NB4 (cell line): ENCODE measurements at regions not wholly inside any gene's neighbourhood (a gene's known extent, or its start where the extent isn't known, plus 50 kb on each side); places are given as distances from the start of the nearest gene placed in this dataset.

Source experiments
- CTCF ChIP-seq: IDR thresholded peaks from one replicate; pipeline ENCODE4 v1.5.1; 2012; ENCODE audit warnings: low read depth, low read length
- POLR2A ChIP-seq: IDR thresholded peaks from 2 replicates; pipeline ENCODE4 v1.6.1; 2011; ENCODE audit warnings: mild to moderate bottlenecking; ENCODE audit not compliant: insufficient read length; ENCODE audit errors: extremely low read depth
- TF ChIP-seq, protein P1 (sequence below): IDR thresholded peaks from 2 replicates; pipeline ENCODE4 v1.6.1; 2011; ENCODE audit warnings: low read depth, low read length

DNA sequence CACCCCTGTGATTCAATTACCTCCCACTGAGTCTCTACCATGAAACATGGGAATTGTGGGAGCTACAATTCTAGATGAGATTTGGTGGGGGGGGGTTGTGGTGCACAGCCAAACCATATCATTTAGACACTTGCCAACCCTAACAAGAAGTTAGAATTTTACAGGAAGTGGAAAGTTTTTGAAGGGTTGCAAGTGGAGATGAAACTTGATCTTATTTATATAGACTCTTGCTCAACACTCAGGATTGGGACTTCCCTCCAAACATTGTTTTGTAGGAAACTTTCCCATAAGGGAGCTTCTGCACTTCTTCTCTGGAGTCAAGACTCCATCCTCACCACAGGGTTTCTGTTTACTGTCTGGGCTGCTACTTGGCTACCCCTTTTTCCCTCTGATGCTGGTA, 266.7 kb upstream of the CDH11 start:
- TF ChIP-seq CTCF (no peak), POLR2A (no peak)
- TF ChIP-seq, protein P1, sequence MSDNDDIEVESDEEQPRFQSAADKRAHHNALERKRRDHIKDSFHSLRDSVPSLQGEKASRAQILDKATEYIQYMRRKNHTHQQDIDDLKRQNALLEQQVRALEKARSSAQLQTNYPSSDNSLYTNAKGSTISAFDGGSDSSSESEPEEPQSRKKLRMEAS: no peak
